ENCODE measurements at regions not wholly inside any gene's neighbourhood (a gene's known extent, or its start where the extent isn't known, plus 50 kb on each side); places are given as distances from the start of the nearest gene placed in this dataset.

DNA sequence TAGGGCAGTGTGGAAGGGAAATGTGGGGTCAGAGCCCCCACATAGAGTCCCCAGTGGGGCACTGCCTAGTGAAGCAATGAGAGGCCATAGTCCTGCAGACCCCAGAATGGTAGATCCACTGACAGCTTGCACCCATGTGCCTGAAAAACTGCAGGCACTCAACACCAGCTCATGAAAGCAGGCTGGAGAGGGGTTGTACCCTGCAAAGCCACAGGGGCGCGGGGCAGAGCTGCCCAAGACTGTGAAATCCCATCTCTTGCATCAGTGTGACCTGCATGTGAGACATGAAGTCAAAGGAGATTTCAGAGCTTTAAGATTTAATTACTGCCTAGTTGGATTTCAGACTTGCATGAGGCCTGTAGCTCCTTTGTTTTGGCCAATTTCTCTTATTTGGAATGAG is 224.0 kb downstream of the TXNL1 start:
- 93% methylated on average over 2 of the region's 2 CpGs for WGBS
- H3K27me3 ChIP-seq (replicated peaks; ENCODE audit: insufficient read depth), result no peaks in the 10 kb centered on the region
- H3K9me3 ChIP-seq, result no peaks in the 10 kb centered on the region
- H3K4me3 ChIP-seq, result no peak overlapping the region
- no peak overlapping the region for H3K27ac ChIP-seq
- DNase-seq (ENCODE audit: low spot score), result no peak
- no peaks in the 10 kb centered on the region for H3K4me1 ChIP-seq (replicated peaks)
- no peaks in the 10 kb centered on the region for H3K36me3 ChIP-seq
- intact Hi-C loops (cut with DNase I), result no loop called here
- TF ChIP-seq, protein P1, sequence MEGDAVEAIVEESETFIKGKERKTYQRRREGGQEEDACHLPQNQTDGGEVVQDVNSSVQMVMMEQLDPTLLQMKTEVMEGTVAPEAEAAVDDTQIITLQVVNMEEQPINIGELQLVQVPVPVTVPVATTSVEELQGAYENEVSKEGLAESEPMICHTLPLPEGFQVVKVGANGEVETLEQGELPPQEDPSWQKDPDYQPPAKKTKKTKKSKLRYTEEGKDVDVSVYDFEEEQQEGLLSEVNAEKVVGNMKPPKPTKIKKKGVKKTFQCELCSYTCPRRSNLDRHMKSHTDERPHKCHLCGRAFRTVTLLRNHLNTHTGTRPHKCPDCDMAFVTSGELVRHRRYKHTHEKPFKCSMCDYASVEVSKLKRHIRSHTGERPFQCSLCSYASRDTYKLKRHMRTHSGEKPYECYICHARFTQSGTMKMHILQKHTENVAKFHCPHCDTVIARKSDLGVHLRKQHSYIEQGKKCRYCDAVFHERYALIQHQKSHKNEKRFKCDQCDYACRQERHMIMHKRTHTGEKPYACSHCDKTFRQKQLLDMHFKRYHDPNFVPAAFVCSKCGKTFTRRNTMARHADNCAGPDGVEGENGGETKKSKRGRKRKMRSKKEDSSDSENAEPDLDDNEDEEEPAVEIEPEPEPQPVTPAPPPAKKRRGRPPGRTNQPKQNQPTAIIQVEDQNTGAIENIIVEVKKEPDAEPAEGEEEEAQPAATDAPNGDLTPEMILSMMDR (IDR thresholded peaks at IDR 0.05), result no peak
- TF ChIP-seq POLR2AphosphoS5 (IDR thresholded peaks at IDR 0.05) (no peak), POLR2A (IDR thresholded peaks at IDR 0.05) (no peak)

DNA sequence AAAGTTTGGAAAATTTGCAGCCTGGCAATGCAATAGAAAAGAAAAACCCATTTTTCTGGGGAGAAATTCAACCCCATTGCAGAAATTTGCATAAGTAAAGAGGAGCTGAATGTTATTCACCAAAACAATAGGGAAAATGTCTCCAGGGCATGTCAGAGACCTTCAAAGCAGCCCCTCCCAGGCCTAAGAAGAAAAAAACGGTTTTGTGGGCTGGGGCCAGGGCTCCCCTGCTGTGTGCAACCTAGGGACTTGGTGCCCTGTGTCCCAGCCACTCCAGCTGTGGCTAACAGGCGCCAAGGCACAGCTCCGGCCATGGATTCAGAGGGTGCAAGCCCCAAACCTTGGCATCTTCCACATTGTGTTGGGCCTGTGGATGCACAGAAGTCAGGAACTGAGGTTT is 224.5 kb downstream of the TXNL1 start:
- Histone ChIP-seq H3K36me3 (no peaks in the 10 kb centered on the region), H3K27ac (no peak overlapping the region), H3K9me3 (no peaks in the 10 kb centered on the region), H3K4me3 (no peak overlapping the region), H3K27me3 (replicated peaks; ENCODE audit: insufficient read depth) (no peaks in the 10 kb centered on the region), H3K4me1 (replicated peaks) (no peaks in the 10 kb centered on the region)
- TF ChIP-seq POLR2A (IDR thresholded peaks at IDR 0.05) (no peak), POLR2AphosphoS5 (IDR thresholded peaks at IDR 0.05) (no peak)
- TF ChIP-seq, protein P1 (IDR thresholded peaks at IDR 0.05), result no peak
- intact Hi-C loops (cut with DNase I), result no loop called here
- WGBS, result 69% methylated on average over 3 of the region's 3 CpGs
- no peak for DNase-seq (ENCODE audit: low spot score)

DNA sequence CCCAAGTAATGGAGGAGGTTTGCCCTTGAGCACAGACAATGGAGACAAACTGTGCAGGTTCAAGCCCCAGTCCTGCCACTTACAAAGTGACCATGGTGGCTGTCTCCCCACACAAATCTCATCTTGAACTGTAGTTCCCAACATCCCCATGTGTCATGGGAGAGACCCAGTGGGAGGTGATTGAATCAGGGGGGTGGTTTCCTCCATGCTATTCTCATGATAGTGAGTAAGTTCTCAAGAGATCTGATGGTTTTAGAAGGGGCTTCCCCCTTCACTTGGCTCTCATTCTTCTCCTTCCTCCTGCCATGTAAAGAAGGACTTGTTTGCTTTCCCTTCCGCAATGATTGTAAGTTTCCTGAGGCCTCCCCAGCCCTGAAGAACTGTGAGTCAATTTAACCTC is 225.4 kb downstream of the TXNL1 start:
- Histone ChIP-seq H3K27ac (no peak overlapping the region), H3K4me3 (no peak overlapping the region), H3K4me1 (replicated peaks) (no peaks in the 10 kb centered on the region), H3K36me3 (no peaks in the 10 kb centered on the region), H3K9me3 (no peaks in the 10 kb centered on the region), H3K27me3 (replicated peaks; ENCODE audit: insufficient read depth) (no peaks in the 10 kb centered on the region)
- no peak for DNase-seq (ENCODE audit: low spot score)
- intact Hi-C loops (cut with DNase I), result no loop called here
- no peak for TF ChIP-seq POLR2AphosphoS5 (IDR thresholded peaks at IDR 0.05)
- TF ChIP-seq, protein P1 (IDR thresholded peaks at IDR 0.05), result no peak
- TF ChIP-seq POLR2A (IDR thresholded peaks at IDR 0.05), result no peak
- 90% methylated on average over 1 of the region's 1 CpG for WGBS

DNA sequence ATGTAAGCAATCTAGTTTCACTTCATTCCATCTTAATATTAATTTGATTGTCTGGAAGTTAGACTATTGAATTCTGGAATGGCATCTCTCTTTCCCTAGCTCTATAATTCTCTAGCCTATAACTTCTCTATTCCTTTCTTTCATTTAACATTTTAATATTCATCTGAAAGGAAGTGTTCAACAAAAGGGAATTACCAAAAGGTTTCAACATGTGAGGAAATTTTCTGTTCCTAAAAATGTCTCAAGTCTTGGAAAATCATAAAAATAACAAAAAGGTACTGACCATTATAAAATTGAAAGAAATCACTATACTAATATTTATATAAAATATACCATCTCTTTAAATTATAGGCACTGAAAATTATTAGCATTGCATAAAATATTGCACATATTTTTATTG is 228.7 kb downstream of the TXNL1 start:
- intact Hi-C loops (cut with DNase I), result no loop called here

DNA sequence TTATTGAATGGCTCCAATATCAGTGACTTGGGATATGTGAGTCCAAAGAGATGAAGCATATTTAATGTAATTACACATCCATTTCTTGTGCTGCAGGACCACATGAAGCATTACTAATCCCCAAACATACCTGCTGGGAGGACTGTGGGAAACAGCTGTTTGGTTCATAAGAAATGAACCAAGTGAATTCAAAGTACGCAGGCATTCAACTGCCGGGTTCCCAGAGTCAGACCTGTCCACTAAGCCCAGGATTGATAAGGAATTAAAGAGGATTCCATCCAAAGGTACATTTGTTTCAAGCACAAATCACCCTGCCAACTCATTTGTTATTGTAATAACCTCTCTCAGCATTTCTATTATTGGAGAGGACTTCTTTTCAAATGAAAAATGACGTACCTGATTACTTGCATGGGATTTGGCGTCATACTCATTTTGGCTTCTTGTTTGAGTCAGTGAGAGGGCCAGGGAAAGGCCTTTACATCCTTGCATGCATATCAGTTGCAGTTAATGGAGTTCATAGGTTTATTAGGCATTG is 230.7 kb downstream of the TXNL1 start:
- no peaks in the 10 kb centered on the region for H3K27me3 ChIP-seq (replicated peaks; ENCODE audit: insufficient read depth)
- H3K4me1 ChIP-seq (replicated peaks), result no peaks in the 10 kb centered on the region
- WGBS, result 88% methylated on average over 4 of the region's 4 CpGs
- no peaks in the 10 kb centered on the region for H3K36me3 ChIP-seq
- TF ChIP-seq, protein P1 (IDR thresholded peaks at IDR 0.05), result no peak
- TF ChIP-seq POLR2A (IDR thresholded peaks at IDR 0.05) (no peak), POLR2AphosphoS5 (IDR thresholded peaks at IDR 0.05) (no peak)
- intact Hi-C loops (cut with DNase I), result no loop called here
- H3K4me3 ChIP-seq, result no peak overlapping the region
- no peak overlapping the region for H3K27ac ChIP-seq
- no peak for DNase-seq (ENCODE audit: low spot score)
- no peaks in the 10 kb centered on the region for H3K9me3 ChIP-seq

More for the DNA sequence above, 228.7 kb downstream of the TXNL1 start:
- Histone ChIP-seq H3K27ac (no peak overlapping the region), H3K36me3 (no peaks in the 10 kb centered on the region), H3K9me3 (no peaks in the 10 kb centered on the region), H3K4me1 (replicated peaks) (no peaks in the 10 kb centered on the region), H3K4me3 (no peak overlapping the region), H3K27me3 (replicated peaks; ENCODE audit: insufficient read depth) (no peaks in the 10 kb centered on the region)
- TF ChIP-seq POLR2AphosphoS5 (IDR thresholded peaks at IDR 0.05), result no peak
- TF ChIP-seq, protein P1 (IDR thresholded peaks at IDR 0.05), result no peak
- no peak for TF ChIP-seq POLR2A (IDR thresholded peaks at IDR 0.05)
- DNase-seq (ENCODE audit: low spot score), result no peak

Measured in prostate gland (tissue), 2 donors.